HCT116 (cell line): ENCODE measurements at regions not wholly inside any gene's neighbourhood (a gene's known extent, or its start where the extent isn't known, plus 50 kb on each side); places are given as distances from the start of the nearest gene placed in this dataset.

Experiments used
- ATAC-seq: fragments of 200-7000 bp; cut with Tn5 transposase; 2 replicates; pipeline ENCODE4 v1.9.1; 2020; ENCODE audit warnings: mild to moderate bottlenecking, moderate library complexity
- BruUV-seq: library from RNA; stranded (reverse); fragments of 400-500 nt; replicated peaks from 2 replicates; lab custom pipeline; 2021; lab: Mats Ljungman, UMichigan
- CTCF ChIA-PET: fragments of 300-600 bp; sonication (Branson Sonifier 250); formaldehyde crosslinking; loops from one replicate; lab custom pipeline; 2021; ENCODE audit warnings: antibody characterized with exemption; lab: Charles Lee
- POLR2A ChIA-PET: fragments of 300-600, 350-600 bp; sonication (Branson Sonifier 250); formaldehyde crosslinking; loops from one replicate; lab custom pipeline; 2021; ENCODE audit warnings: antibody characterized with exemption; lab: Charles Lee
- RAD21 ChIA-PET, 2 experiments: fragments of 300-600 bp; sonication (Branson Sonifier 250); formaldehyde crosslinking; loops; one replicate each; lab custom pipeline; 2023; ENCODE audit warnings: low total read pairs in 2 of 2; ENCODE audit not compliant: uncharacterized antibody in 2 of 2, unreplicated experiment in 2 of 2, low non-redundant PET in 1 of 2; lab: Charles Lee
- DNase-seq: peaks from one replicate; pipeline ENCODE4 v3.0.0-alpha.2; 2010; ENCODE audit warnings: low read depth, low spot score
- H2AFZ ChIP-seq: fragments of 200-600 bp; shearing (Covaris generic), sonication (generic); 2 replicates; pipeline ENCODE4 v1.6.1; 2017; ENCODE audit warnings: low read depth, mixed run types, mixed read lengths, antibody characterized with exemption, low read length; ENCODE audit not compliant: poor library complexity, severe bottlenecking
- H3K27ac ChIP-seq: 2 replicates; pipeline ENCODE4 v1.5.1; 2012; ENCODE audit warnings: low read depth, low read length
- H3K27me3 ChIP-seq: fragments of 200-600 bp; sonication (generic); 2 replicates; pipeline ENCODE4 v1.6.1; 2016; ENCODE audit warnings: mixed run types, low read length, mixed read lengths; ENCODE audit not compliant: insufficient read depth
- H3K36me3 ChIP-seq, 2 experiments: fragments of 200-500 bp in 1 of 2; fragments of 200-600 bp in 1 of 2; sonication (Bioruptor generic) in 1 of 2; sonication (generic) in 1 of 2; 2 replicates each; pipeline versions ENCODE4 v1.5.1 to v1.6.1; 2014 to 2016; ENCODE audit warnings: low read length in 2 of 2, inconsistent platforms in 1 of 2, mixed read lengths in 1 of 2, mixed run types in 1 of 2; ENCODE audit not compliant: insufficient read depth in 2 of 2, control insufficient read depth in 1 of 2
- H3K4me1 ChIP-seq, 2 experiments: fragments of 200-600 bp in 1 of 2; sonication (generic) in 1 of 2; 2 replicates each; pipeline versions ENCODE4 v1.5.1 to v1.6.1; 2012 to 2017; ENCODE audit warnings: low read length in 2 of 2, inconsistent platforms in 1 of 2, mild to moderate bottlenecking in 1 of 2, mixed read lengths in 1 of 2, mixed run types in 1 of 2, moderate library complexity in 1 of 2; ENCODE audit not compliant: insufficient read depth in 2 of 2, control insufficient read depth in 1 of 2
- H3K4me2 ChIP-seq: fragments of 200-600 bp; sonication (generic); 2 replicates; pipeline ENCODE4 v1.6.1; 2017; ENCODE audit warnings: mixed run types, low read length, mixed read lengths
- H3K4me3 ChIP-seq, 2 experiments: fragments of 200-600 bp in 1 of 2; sonication (generic) in 1 of 2; replicated peaks in 1 of 2; 2 replicates each; pipeline ENCODE4 v1.5.1; 2011 to 2016; ENCODE audit warnings: low read length in 2 of 2, control low read depth in 1 of 2, low read depth in 1 of 2, mild to moderate bottlenecking in 1 of 2, mixed read lengths in 1 of 2, mixed run types in 1 of 2
- H3K79me2 ChIP-seq: fragments of 200-600 bp; sonication (generic); 2 replicates; pipeline ENCODE4 v1.6.1; 2017; ENCODE audit warnings: mild to moderate bottlenecking, mixed run types, low read length, moderate library complexity, mixed read lengths; ENCODE audit not compliant: insufficient read depth
- H3K9ac ChIP-seq: fragments of 200-600 bp; sonication (generic); 2 replicates; pipeline ENCODE4 v1.6.1; 2016; ENCODE audit warnings: low read length, mixed read lengths
- H3K9me2 ChIP-seq: fragments of 200-600 bp; sonication (generic), shearing (Covaris generic); 2 replicates; pipeline ENCODE4 v1.6.1; 2017; ENCODE audit warnings: mixed run types, mild to moderate bottlenecking, moderate library complexity; ENCODE audit not compliant: insufficient read depth
- H3K9me3 ChIP-seq, 2 experiments: fragments of 200-500 bp in 1 of 2; fragments of 200-600 bp in 1 of 2; sonication (Bioruptor generic) in 1 of 2; sonication (generic) in 1 of 2; 2 replicates each; pipeline ENCODE4 v1.6.1; 2014 to 2017; ENCODE audit warnings: low read length in 2 of 2, mixed read lengths in 2 of 2, inconsistent platforms in 1 of 2, low read depth in 1 of 2, mild to moderate bottlenecking in 1 of 2, mixed run types in 1 of 2, moderate library complexity in 1 of 2; ENCODE audit not compliant: control insufficient read depth in 1 of 2, insufficient read depth in 1 of 2
- H4K20me1 ChIP-seq: fragments of 200-600 bp; sonication (generic), shearing (Covaris generic); 2 replicates; pipeline ENCODE4 v1.6.1; 2017; ENCODE audit warnings: mixed run types, mild to moderate bottlenecking, moderate library complexity; ENCODE audit not compliant: insufficient read depth
- CEBPB ChIP-seq: IDR thresholded peaks from 2 replicates; pipeline ENCODE4 v1.6.1; 2012; ENCODE audit warnings: low read depth
- EGR1 ChIP-seq: IDR thresholded peaks from 2 replicates; pipeline ENCODE4 v1.6.1; 2012; ENCODE audit warnings: low read depth
- ELF1 ChIP-seq: IDR thresholded peaks from 2 replicates; pipeline ENCODE4 v1.6.1; 2012; ENCODE audit warnings: low read depth, borderline replicate concordance
- EZH2 ChIP-seq: fragments of 200-600 bp; sonication (generic); IDR thresholded peaks from 2 replicates; pipeline ENCODE4 v1.6.1; 2017; ENCODE audit warnings: antibody characterized with exemption, mixed run types
- FOSL1 ChIP-seq: IDR thresholded peaks from 2 replicates; pipeline ENCODE4 v1.6.1; 2012; ENCODE audit warnings: low read depth
- JUND ChIP-seq: IDR thresholded peaks from 2 replicates; pipeline ENCODE4 v1.6.1; 2012
- POLR2A ChIP-seq: IDR thresholded peaks from 2 replicates; pipeline ENCODE4 v1.7.0; 2011; ENCODE audit warnings: borderline replicate concordance; ENCODE audit not compliant: insufficient read depth, insufficient read length; ENCODE audit errors: extremely low read depth
- POLR2AphosphoS5 ChIP-seq: IDR thresholded peaks from 2 replicates; pipeline ENCODE4 v1.6.1; 2011; ENCODE audit warnings: mild to moderate bottlenecking, low read depth, low read length, moderate library complexity
- RAD21 ChIP-seq: IDR thresholded peaks from 2 replicates; pipeline ENCODE4 v1.6.1; 2012; ENCODE audit warnings: low read depth, mild to moderate bottlenecking
- SIN3A ChIP-seq: IDR thresholded peaks from 2 replicates; pipeline ENCODE4 v1.6.1; 2012; ENCODE audit warnings: low read depth
- SP1 ChIP-seq: IDR thresholded peaks from 2 replicates; pipeline ENCODE4 v1.6.1; 2012; ENCODE audit warnings: low read depth
- SRF ChIP-seq: IDR thresholded peaks from 2 replicates; pipeline ENCODE4 v1.6.1; 2012; ENCODE audit warnings: low read depth
- YY1 ChIP-seq: IDR thresholded peaks from 2 replicates; pipeline ENCODE4 v1.6.1; 2011; ENCODE audit warnings: low read length, low read depth, moderate library complexity, mild to moderate bottlenecking; ENCODE audit not compliant: insufficient replicate concordance; ENCODE audit errors: extremely low read depth
- ZFX ChIP-seq: fragments of 450-650 bp; IDR thresholded peaks from 2 replicates; pipeline ENCODE4 v1.6.1; 2017
- ZNF274 ChIP-seq: fragments of 200-500 bp; sonication (Bioruptor generic); IDR thresholded peaks from 2 replicates; pipeline ENCODE4 v1.6.1; 2014; ENCODE audit warnings: mild to moderate bottlenecking, low read depth, low read length, inconsistent platforms
- intact Hi-C: fragments of 100-400 bp; cut with micrococcal nuclease; formaldehyde crosslinking; loops from 2 replicates; pipeline ENCODE4 v1.10.0; 2022
- TF ChIP-seq, protein P1 (sequence below): IDR thresholded peaks from 2 replicates; pipeline ENCODE4 v1.6.1; 2012
- TF ChIP-seq, protein P2 (sequence below): IDR thresholded peaks from 2 replicates; pipeline ENCODE4 v1.6.1; 2011; ENCODE audit warnings: mild to moderate bottlenecking, low read length, moderate library complexity; ENCODE audit not compliant: insufficient replicate concordance; ENCODE audit errors: extremely low read depth
- TF ChIP-seq, protein P3 (sequence below): IDR thresholded peaks from 2 replicates; pipeline ENCODE4 v1.6.1; 2012
- TF ChIP-seq, protein P4 (sequence below), 3 experiments: fragments of 200-600 bp in 1 of 3; sonication (generic) in 1 of 3; IDR thresholded peaks in 2 of 3; conservative IDR thresholded peaks in 1 of 3; 2 replicates each; pipeline ENCODE4 v1.5.1; 2012 to 2017; ENCODE audit warnings: low read depth in 2 of 3, low read length in 2 of 3, antibody characterized with exemption in 1 of 3, borderline replicate concordance in 1 of 3, control low read depth in 1 of 3, mild to moderate bottlenecking in 1 of 3, mixed read lengths in 1 of 3, mixed run types in 1 of 3, moderate library complexity in 1 of 3; ENCODE audit not compliant: insufficient read depth in 1 of 3
- TF ChIP-seq, protein P5 (sequence below): IDR thresholded peaks from 2 replicates; pipeline ENCODE4 v1.6.1; 2012; ENCODE audit warnings: low read depth

DNA sequence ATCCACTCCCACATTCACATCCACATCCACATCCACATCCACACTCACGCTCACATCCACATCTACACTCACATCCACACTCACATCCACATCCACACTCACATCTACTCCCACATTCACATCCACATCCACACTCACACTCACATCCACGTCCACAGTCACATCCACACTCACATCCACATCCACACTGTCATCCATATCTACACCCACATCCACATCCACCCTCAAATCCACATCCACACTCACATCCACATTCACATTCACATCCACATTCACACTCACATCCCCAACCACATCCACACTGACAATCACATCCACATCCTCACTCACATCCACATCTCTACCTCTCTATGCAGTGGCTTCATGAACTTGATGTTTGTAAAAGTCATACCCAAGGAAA lies 190.5 kb downstream of the IRX1 start:
- POLR2A ChIA-PET: no interaction called here
- H3K9ac ChIP-seq: no peak overlapping the region
- H3K9me3 ChIP-seq: peaks cover 7 to 38% of the 10 kb centered on the region in 2 experiments; a peak in 3 of 4 replicates
- H3K4me2 ChIP-seq: no peak overlapping the region
- DNase-seq (no peak), ATAC-seq (no peak)
- H3K27me3 ChIP-seq: no peaks in the 10 kb centered on the region
- no peak overlapping the region for H2AFZ ChIP-seq
- no peaks in the 10 kb centered on the region for H3K79me2 ChIP-seq
- H3K9me2 ChIP-seq: no peaks in the 10 kb centered on the region
- CTCF ChIA-PET: no interaction called here
- no peak overlapping the region for H3K4me3 ChIP-seq
- no peaks in the 10 kb centered on the region for H3K36me3 ChIP-seq
- TF ChIP-seq, protein P1, sequence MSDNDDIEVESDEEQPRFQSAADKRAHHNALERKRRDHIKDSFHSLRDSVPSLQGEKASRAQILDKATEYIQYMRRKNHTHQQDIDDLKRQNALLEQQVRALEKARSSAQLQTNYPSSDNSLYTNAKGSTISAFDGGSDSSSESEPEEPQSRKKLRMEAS: no peak
- TF ChIP-seq POLR2A: no peak
- TF ChIP-seq, protein P2, sequence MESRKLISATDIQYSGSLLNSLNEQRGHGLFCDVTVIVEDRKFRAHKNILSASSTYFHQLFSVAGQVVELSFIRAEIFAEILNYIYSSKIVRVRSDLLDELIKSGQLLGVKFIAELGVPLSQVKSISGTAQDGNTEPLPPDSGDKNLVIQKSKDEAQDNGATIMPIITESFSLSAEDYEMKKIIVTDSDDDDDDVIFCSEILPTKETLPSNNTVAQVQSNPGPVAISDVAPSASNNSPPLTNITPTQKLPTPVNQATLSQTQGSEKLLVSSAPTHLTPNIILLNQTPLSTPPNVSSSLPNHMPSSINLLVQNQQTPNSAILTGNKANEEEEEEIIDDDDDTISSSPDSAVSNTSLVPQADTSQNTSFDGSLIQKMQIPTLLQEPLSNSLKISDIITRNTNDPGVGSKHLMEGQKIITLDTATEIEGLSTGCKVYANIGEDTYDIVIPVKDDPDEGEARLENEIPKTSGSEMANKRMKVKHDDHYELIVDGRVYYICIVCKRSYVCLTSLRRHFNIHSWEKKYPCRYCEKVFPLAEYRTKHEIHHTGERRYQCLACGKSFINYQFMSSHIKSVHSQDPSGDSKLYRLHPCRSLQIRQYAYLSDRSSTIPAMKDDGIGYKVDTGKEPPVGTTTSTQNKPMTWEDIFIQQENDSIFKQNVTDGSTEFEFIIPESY: no peak
- TF ChIP-seq SRF: no peak
- TF ChIP-seq RAD21: no peak
- TF ChIP-seq, protein P3, sequence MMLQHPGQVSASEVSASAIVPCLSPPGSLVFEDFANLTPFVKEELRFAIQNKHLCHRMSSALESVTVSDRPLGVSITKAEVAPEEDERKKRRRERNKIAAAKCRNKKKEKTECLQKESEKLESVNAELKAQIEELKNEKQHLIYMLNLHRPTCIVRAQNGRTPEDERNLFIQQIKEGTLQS: no peak
- no peak for TF ChIP-seq SIN3A
- TF ChIP-seq SP1: no peak
- TF ChIP-seq CEBPB: no peak
- no peak for TF ChIP-seq YY1
- TF ChIP-seq, protein P4, sequence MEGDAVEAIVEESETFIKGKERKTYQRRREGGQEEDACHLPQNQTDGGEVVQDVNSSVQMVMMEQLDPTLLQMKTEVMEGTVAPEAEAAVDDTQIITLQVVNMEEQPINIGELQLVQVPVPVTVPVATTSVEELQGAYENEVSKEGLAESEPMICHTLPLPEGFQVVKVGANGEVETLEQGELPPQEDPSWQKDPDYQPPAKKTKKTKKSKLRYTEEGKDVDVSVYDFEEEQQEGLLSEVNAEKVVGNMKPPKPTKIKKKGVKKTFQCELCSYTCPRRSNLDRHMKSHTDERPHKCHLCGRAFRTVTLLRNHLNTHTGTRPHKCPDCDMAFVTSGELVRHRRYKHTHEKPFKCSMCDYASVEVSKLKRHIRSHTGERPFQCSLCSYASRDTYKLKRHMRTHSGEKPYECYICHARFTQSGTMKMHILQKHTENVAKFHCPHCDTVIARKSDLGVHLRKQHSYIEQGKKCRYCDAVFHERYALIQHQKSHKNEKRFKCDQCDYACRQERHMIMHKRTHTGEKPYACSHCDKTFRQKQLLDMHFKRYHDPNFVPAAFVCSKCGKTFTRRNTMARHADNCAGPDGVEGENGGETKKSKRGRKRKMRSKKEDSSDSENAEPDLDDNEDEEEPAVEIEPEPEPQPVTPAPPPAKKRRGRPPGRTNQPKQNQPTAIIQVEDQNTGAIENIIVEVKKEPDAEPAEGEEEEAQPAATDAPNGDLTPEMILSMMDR (IDR thresholded peaks at IDR 0.05 in 2 of 3, conservative IDR thresholded peaks at IDR 0.05 in 1 of 3; ENCODE audit: borderline replicate concordance in 1 of 3, insufficient read depth in 1 of 3, low read depth in 2 of 3, low read length in 2 of 3): no peak
- TF ChIP-seq ELF1: no peak
- no peak for TF ChIP-seq FOSL1
- no peak for TF ChIP-seq POLR2AphosphoS5
- TF ChIP-seq, protein P5, sequence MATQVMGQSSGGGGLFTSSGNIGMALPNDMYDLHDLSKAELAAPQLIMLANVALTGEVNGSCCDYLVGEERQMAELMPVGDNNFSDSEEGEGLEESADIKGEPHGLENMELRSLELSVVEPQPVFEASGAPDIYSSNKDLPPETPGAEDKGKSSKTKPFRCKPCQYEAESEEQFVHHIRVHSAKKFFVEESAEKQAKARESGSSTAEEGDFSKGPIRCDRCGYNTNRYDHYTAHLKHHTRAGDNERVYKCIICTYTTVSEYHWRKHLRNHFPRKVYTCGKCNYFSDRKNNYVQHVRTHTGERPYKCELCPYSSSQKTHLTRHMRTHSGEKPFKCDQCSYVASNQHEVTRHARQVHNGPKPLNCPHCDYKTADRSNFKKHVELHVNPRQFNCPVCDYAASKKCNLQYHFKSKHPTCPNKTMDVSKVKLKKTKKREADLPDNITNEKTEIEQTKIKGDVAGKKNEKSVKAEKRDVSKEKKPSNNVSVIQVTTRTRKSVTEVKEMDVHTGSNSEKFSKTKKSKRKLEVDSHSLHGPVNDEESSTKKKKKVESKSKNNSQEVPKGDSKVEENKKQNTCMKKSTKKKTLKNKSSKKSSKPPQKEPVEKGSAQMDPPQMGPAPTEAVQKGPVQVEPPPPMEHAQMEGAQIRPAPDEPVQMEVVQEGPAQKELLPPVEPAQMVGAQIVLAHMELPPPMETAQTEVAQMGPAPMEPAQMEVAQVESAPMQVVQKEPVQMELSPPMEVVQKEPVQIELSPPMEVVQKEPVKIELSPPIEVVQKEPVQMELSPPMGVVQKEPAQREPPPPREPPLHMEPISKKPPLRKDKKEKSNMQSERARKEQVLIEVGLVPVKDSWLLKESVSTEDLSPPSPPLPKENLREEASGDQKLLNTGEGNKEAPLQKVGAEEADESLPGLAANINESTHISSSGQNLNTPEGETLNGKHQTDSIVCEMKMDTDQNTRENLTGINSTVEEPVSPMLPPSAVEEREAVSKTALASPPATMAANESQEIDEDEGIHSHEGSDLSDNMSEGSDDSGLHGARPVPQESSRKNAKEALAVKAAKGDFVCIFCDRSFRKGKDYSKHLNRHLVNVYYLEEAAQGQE: no peak
- no peak for TF ChIP-seq EZH2
- no peak for TF ChIP-seq EGR1
- no peak for TF ChIP-seq JUND
- no peak for TF ChIP-seq ZNF274
- no peak for TF ChIP-seq ZFX
- no peaks in the 10 kb centered on the region for H3K4me1 ChIP-seq
- H4K20me1 ChIP-seq: no peaks in the 10 kb centered on the region
- intact Hi-C loops: no loop called here
- no peak overlapping the region for H3K27ac ChIP-seq
- BruUV-seq: no TSS peak
- RAD21 ChIA-PET: no interaction called here
